PC-3 (cell line): ENCODE measurements at regions not wholly inside any gene's neighbourhood (a gene's known extent, or its start where the extent isn't known, plus 50 kb on each side); places are given as distances from the start of the nearest gene placed in this dataset.

Experiments used
- ATAC-seq: fragments of 200-7000 bp; cut with Tn5 transposase; 2 replicates; pipeline ENCODE4 v1.9.1; 2020; ENCODE audit warnings: mild to moderate bottlenecking, moderate library complexity
- BruUV-seq: library from RNA; stranded (reverse); fragments of 400-500 nt; replicated peaks from 2 replicates; lab custom pipeline; 2021; lab: Mats Ljungman, UMichigan
- CTCF ChIA-PET: fragments of 300-600 bp; sonication (Branson Sonifier 250); formaldehyde crosslinking; loops from one replicate; lab custom pipeline; 2022; ENCODE audit warnings: antibody characterized with exemption; lab: Charles Lee
- POLR2A ChIA-PET: fragments of 300-600 bp; sonication (Branson Sonifier 250); formaldehyde crosslinking; loops from one replicate; lab custom pipeline; 2022; ENCODE audit warnings: antibody characterized with exemption; ENCODE audit not compliant: unreplicated experiment; lab: Charles Lee
- DNase-seq: peaks from one replicate; pipeline ENCODE4 v3.0.0-alpha.2; 2015
- H2AFZ ChIP-seq: fragments of 300-600 bp; sonication (generic); 2 replicates; pipeline ENCODE4 v1.6.0; 2016; ENCODE audit warnings: antibody characterized with exemption, low read length
- H3F3A ChIP-seq: fragments of 300-600 bp; sonication (generic); one replicate; pipeline ENCODE4 v1.6.0; 2017; ENCODE audit warnings: antibody characterized with exemption, low read length, control low read depth, mild to moderate bottlenecking; ENCODE audit not compliant: unreplicated experiment
- H3K27ac ChIP-seq: fragments of 300-600 bp; sonication (generic); 2 replicates; pipeline ENCODE4 v1.5.1; 2016; ENCODE audit warnings: mild to moderate bottlenecking, low read length
- H3K27me3 ChIP-seq: fragments of 300-600 bp; sonication (generic); 2 replicates; pipeline ENCODE4 v1.6.1; 2016; ENCODE audit warnings: low read length, mixed read lengths
- H3K36me3 ChIP-seq: fragments of 300-600 bp; sonication (generic); 2 replicates; pipeline ENCODE4 v1.6.1; 2016; ENCODE audit warnings: low read depth, mixed run types, low read length, mixed read lengths
- H3K4me1 ChIP-seq: fragments of 300-600 bp; sonication (generic); 2 replicates; pipeline ENCODE4 v1.5.1; 2016; ENCODE audit warnings: low read length; ENCODE audit not compliant: insufficient read depth
- H3K4me2 ChIP-seq: fragments of 300-600 bp; sonication (generic); 2 replicates; pipeline ENCODE4 v1.6.0; 2016; ENCODE audit warnings: low read length
- H3K4me3 ChIP-seq: fragments of 300-600 bp; sonication (generic); 2 replicates; pipeline ENCODE4 v1.5.1; 2016; ENCODE audit warnings: mild to moderate bottlenecking, low read length, mixed read lengths
- H3K79me2 ChIP-seq: fragments of 300-600 bp; sonication (generic); 2 replicates; pipeline ENCODE4 v1.6.1; 2017; ENCODE audit warnings: low read length, mixed read lengths
- H3K9ac ChIP-seq: fragments of 300-600 bp; sonication (generic); 2 replicates; pipeline ENCODE4 v1.6.0; 2016; ENCODE audit warnings: mild to moderate bottlenecking, low read length
- H3K9me2 ChIP-seq: fragments of 300-600 bp; sonication (generic); replicated peaks from 2 replicates; pipeline ENCODE4 v1.6.1; 2016; ENCODE audit warnings: mixed run types, low read length, mixed read lengths
- H3K9me3 ChIP-seq: fragments of 300-600 bp; sonication (generic); 2 replicates; pipeline ENCODE4 v1.6.1; 2016; ENCODE audit warnings: low read length, mixed read lengths
- H4K20me1 ChIP-seq: fragments of 300-600 bp; sonication (generic); 2 replicates; pipeline ENCODE4 v1.6.1; 2016; ENCODE audit warnings: low read length, mixed read lengths
- CTCF ChIP-seq: fragments of 300-600 bp; sonication (generic); conservative IDR thresholded peaks from 2 replicates; pipeline ENCODE4 v1.5.1; 2017; ENCODE audit warnings: antibody characterized with exemption, low read depth, mild to moderate bottlenecking, low read length
- EZH2 ChIP-seq: fragments of 300-600 bp; sonication (generic); IDR thresholded peaks from one replicate; pipeline ENCODE4 v1.6.1; 2017; ENCODE audit warnings: antibody characterized with exemption, mild to moderate bottlenecking, low read length; ENCODE audit not compliant: unreplicated experiment
- EZH2phosphoT487 ChIP-seq: fragments of 300-600 bp; sonication (generic); IDR thresholded peaks from 2 replicates; pipeline ENCODE4 v1.6.1; 2018; ENCODE audit warnings: mild to moderate bottlenecking, antibody characterized with exemption, low read length, borderline replicate concordance
- intact Hi-C: fragments of 100-400 bp; cut with micrococcal nuclease; formaldehyde crosslinking; loops from 2 replicates; pipeline ENCODE4 v1.9.0; 2023

GRCh38 chr2:12217175-12217574 lies 470.7 kb downstream of the LPIN1 start:
- Histone ChIP-seq H3K79me2 (no peaks in the 10 kb centered on the region), H3K4me1 (peaks cover 10% of the 10 kb centered on the region), H3K4me3 (no peak overlapping the region), H3K27me3 (no peaks in the 10 kb centered on the region), H3K27ac (no peak overlapping the region), H3K4me2 (no peak overlapping the region), H3K9me2 (no peaks in the 10 kb centered on the region), H3F3A (no peaks in the 10 kb centered on the region), H3K9ac (no peak overlapping the region), H3K9me3 (no peaks in the 10 kb centered on the region), H2AFZ (no peak overlapping the region), H4K20me1 (no peaks in the 10 kb centered on the region), H3K36me3 (no peaks in the 10 kb centered on the region)
- POLR2A ChIA-PET, result no interaction called here
- intact Hi-C loops, result loop anchor here (5.0 kb wide), 1 partner anchor 790 kb away; no protein-coding TSS in a partner anchor
- CTCF ChIA-PET, result no interaction called here
- BruUV-seq, result no TSS peak
- no peak for DNase-seq
- no peak for ATAC-seq
- no peak for TF ChIP-seq CTCF
- no peak for TF ChIP-seq EZH2
- no peak for TF ChIP-seq EZH2phosphoT487

- H3K27me3 ChIP-seq, result no peaks in the 10 kb centered on the region
- H3K79me2 ChIP-seq, result no peaks in the 10 kb centered on the region
- TF ChIP-seq CTCF, result no peak
- TF ChIP-seq EZH2phosphoT487, result no peak
- no peak for TF ChIP-seq EZH2
- no peak overlapping the region for H3K27ac ChIP-seq
- H3K9me2 ChIP-seq, result no peaks in the 10 kb centered on the region
- ChIA-PET CTCF (no interaction called here), POLR2A (no interaction called here)
- H3K9me3 ChIP-seq, result peaks cover 13% of the 10 kb centered on the region; the same call in 1 of the 2 replicates
- H3K9ac ChIP-seq, result no peak overlapping the region
- H4K20me1 ChIP-seq, result no peaks in the 10 kb centered on the region
- DNase-seq, result no peak
- no TSS peak for BruUV-seq
- H3K4me2 ChIP-seq, result no peak overlapping the region
- H3F3A ChIP-seq, result no peaks in the 10 kb centered on the region
- no peaks in the 10 kb centered on the region for H3K36me3 ChIP-seq
- no peaks in the 10 kb centered on the region for H3K4me1 ChIP-seq
- no peak overlapping the region for H2AFZ ChIP-seq
- ATAC-seq, result no peak
- no peak overlapping the region for H3K4me3 ChIP-seq
- intact Hi-C loops, result loop anchor here (5.0 kb wide), 1 partner anchor 788 kb away; no protein-coding TSS in a partner anchor
These were observed 473.3 kb downstream of the LPIN1 start for GRCh38 chr2:12219761-12220160.

- no peak overlapping the region for H2AFZ ChIP-seq
- H3K36me3 ChIP-seq, result no peaks in the 10 kb centered on the region
- H3K9ac ChIP-seq, result no peak overlapping the region
- ChIA-PET POLR2A (no interaction called here), CTCF (no interaction called here)
- TF ChIP-seq CTCF (no peak), EZH2phosphoT487 (no peak), EZH2 (no peak)
- H3F3A ChIP-seq, result no peaks in the 10 kb centered on the region
- H3K27me3 ChIP-seq, result no peaks in the 10 kb centered on the region
- H3K4me1 ChIP-seq, result no peaks in the 10 kb centered on the region
- H3K9me2 ChIP-seq, result no peaks in the 10 kb centered on the region
- DNase-seq (no peak), ATAC-seq (no peak)
- peaks cover 13% of the 10 kb centered on the region; the same call in 1 of the 2 replicates for H3K9me3 ChIP-seq
- no peak overlapping the region for H3K27ac ChIP-seq
- no peaks in the 10 kb centered on the region for H4K20me1 ChIP-seq
- intact Hi-C loops, result no loop called here
- no peak overlapping the region for H3K4me2 ChIP-seq
- no peak overlapping the region for H3K4me3 ChIP-seq
- BruUV-seq, result no TSS peak
- no peaks in the 10 kb centered on the region for H3K79me2 ChIP-seq
These were observed 475.2 kb downstream of the LPIN1 start for GRCh38 chr2:12221584-12221983.
